ENCODE measurements at regions not wholly inside any gene's neighbourhood (a gene's known extent, or its start where the extent isn't known, plus 50 kb on each side); places are given as distances from the start of the nearest gene placed in this dataset.

DNA sequence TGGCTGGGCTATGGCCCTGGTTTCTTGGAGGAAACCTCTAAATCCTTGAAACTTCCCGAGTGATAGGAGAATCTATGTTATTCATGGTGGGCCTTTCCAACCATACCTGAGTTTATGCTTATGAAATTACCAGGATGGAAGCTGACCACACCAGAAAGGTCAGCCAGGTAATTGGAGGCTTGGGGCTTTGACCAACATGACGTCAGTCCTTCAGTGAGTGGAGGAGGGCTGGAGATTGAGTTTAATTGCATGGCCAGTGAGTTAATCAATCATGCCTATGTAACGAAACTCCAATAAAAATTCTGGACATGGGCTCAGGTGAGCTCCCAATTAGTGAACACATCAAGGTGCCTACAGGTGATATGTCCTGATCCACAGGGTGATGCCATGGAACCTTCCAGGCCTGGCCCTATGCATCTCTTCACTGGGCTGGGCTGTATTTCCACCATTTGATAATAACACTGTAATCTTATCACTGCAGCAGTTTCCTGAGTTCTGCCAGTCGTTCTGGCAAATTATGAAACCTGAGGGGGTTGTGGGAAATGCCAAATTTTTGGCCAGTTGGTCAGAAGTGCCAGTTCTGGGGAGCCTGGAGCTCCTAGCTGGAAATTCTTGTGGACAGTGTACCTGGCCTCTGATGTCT lies 106.5 kb downstream of the CDH26 start:
- no peak for DNase-seq
- 76 to 77% methylated on average over 4 of the region's 4 CpGs for WGBS, 2 donors
- H3K36me3 ChIP-seq (ENCODE audit: control insufficient read depth in 1 of 2, insufficient read depth in 2 of 2, low read length in 1 of 2), result no peaks in the 10 kb centered on the region
- H3K4me3 ChIP-seq (ENCODE audit: low read length in 2 of 2), result no peak overlapping the region
- no peaks in the 10 kb centered on the region for H3K27me3 ChIP-seq (ENCODE audit: control insufficient read depth in 1 of 2, insufficient read depth in 2 of 2, low read length in 1 of 2)
- ATAC-seq (ENCODE audit: low FRiP score), result no peak
- intact Hi-C loops (cut with DNase I), result loop anchor here in 1 of 2 donors (5.0 to 10.0 kb wide), 3 partner anchors 38 to 1830 kb away; no protein-coding TSS in a partner anchor
- H3K27ac ChIP-seq (ENCODE audit: low read depth in 1 of 2, low read length in 2 of 2), result no peak overlapping the region
- peaks cover 0 to 3% of the 10 kb centered on the region in 2 donors for H3K4me1 ChIP-seq (ENCODE audit: control insufficient read depth in 1 of 2, insufficient read depth in 2 of 2, low read length in 2 of 2)
- H3K9me3 ChIP-seq (ENCODE audit: control insufficient read depth, low read length), result no peaks in the 10 kb centered on the region

DNA sequence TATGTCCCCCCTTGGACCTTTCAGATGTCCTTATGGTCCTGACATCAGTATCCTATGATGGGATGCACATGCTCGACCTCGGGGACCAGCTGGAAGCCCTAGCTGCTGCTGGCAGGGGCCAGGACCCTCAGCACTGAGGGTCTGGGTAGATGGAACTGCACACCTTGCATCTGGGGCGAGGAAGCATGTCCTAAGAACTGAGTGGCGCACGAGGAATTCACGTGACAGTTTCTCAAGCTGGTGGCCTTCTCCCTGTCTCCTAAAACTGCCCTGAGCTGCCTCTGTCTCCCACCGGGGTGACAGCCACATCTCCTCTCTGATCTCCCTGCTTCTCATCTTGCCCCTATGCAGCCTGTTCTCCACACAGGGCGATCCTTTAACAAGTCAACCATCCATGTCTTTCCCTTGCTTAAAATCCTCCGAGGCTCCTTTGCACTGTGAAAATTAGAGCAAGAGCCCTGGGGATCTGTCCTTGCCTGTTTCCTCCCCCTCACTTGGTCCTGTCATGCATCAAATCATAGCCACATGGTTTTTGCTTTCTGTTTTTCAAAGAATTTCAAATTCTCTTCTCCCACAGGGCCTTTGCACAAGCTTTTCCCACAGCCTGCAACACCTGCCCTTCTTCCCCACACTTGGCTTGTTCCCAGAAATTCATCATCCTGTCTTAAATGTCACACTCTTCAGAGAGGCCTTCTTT lies 107.7 kb downstream of the CDH26 start:
- Histone ChIP-seq H3K4me3 (ENCODE audit: low read length in 2 of 2) (no peak overlapping the region), H3K36me3 (ENCODE audit: control insufficient read depth in 1 of 2, insufficient read depth in 2 of 2, low read length in 1 of 2) (no peaks in the 10 kb centered on the region), H3K4me1 (ENCODE audit: control insufficient read depth in 1 of 2, insufficient read depth in 2 of 2, low read length in 2 of 2) (peaks cover 0 to 3% of the 10 kb centered on the region in 2 donors), H3K27ac (ENCODE audit: low read depth in 1 of 2, low read length in 2 of 2) (no peak overlapping the region), H3K9me3 (ENCODE audit: control insufficient read depth, low read length) (no peaks in the 10 kb centered on the region), H3K27me3 (ENCODE audit: control insufficient read depth in 1 of 2, insufficient read depth in 2 of 2, low read length in 1 of 2) (no peaks in the 10 kb centered on the region)
- peak in 1 of 2 donors; percentile 44 for DNase-seq
- intact Hi-C loops (cut with DNase I), result loop anchor here in 1 of 2 donors (10.0 kb wide), 1 partner anchor 1829 kb away; no protein-coding TSS in a partner anchor
- ATAC-seq (ENCODE audit: low FRiP score), result no peak
- WGBS, 2 donors, result 85 to 86% methylated on average over 9 of the region's 9 CpGs

DNA sequence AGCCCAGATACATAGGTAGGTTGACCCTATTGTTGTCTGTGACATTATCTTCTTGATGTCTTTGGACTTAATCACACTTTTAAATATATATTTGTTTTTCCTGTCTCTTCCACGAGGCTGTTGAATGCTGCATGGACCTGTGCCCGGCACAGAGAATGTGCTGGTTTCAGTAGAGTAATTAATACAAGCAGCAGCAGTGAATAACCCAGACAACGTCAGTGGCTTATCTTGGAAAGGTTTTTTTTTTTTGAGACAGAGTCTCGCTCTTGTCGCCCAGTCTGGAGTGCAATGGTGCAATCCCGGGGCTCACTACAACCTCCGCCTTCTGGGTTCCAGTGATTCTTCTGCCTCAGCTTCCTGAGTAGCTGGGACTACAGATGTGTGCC lies 108.2 kb downstream of the CDH26 start:
- H3K36me3 ChIP-seq (ENCODE audit: control insufficient read depth in 1 of 2, insufficient read depth in 2 of 2, low read length in 1 of 2), result no peaks in the 10 kb centered on the region
- H3K4me1 ChIP-seq (ENCODE audit: control insufficient read depth in 1 of 2, insufficient read depth in 2 of 2, low read length in 2 of 2), result peaks cover 0 to 3% of the 10 kb centered on the region in 2 donors
- DNase-seq (no peak), ATAC-seq (ENCODE audit: low FRiP score) (no peak)
- no peak overlapping the region for H3K27ac ChIP-seq (ENCODE audit: low read depth in 1 of 2, low read length in 2 of 2)
- WGBS, 2 donors, result 49 to 54% methylated on average over 7 of the region's 7 CpGs
- no peak overlapping the region for H3K4me3 ChIP-seq (ENCODE audit: low read length in 2 of 2)
- no peaks in the 10 kb centered on the region for H3K27me3 ChIP-seq (ENCODE audit: control insufficient read depth in 1 of 2, insufficient read depth in 2 of 2, low read length in 1 of 2)
- intact Hi-C loops (cut with DNase I), result loop anchor here in 1 of 2 donors (10.0 kb wide), 1 partner anchor 1828 kb away; no protein-coding TSS in a partner anchor
- H3K9me3 ChIP-seq (ENCODE audit: control insufficient read depth, low read length), result no peaks in the 10 kb centered on the region

DNA sequence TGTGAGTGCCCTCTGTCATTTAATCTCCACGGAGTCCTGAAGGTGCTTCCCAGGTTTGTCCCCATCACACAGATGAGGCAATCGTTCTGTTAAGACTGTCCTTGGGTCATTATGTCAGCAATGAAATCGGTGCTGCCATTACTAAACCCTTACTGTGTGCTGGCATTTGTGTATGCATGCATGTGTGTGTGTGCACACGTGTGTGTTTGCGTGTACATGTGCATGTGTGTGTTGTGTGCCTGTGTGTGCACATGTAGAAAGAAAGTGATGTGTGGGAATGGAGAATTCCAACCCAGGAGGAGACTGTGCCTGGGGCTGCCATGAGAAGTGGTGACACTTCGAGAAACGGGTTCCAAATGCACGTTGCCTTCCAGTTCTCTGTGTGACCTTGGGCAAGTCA lies 110.3 kb downstream of the CDH26 start:
- DNase-seq (no peak), ATAC-seq (ENCODE audit: low FRiP score) (no peak)
- H3K27me3 ChIP-seq (ENCODE audit: control insufficient read depth in 1 of 2, insufficient read depth in 2 of 2, low read length in 1 of 2), result no peaks in the 10 kb centered on the region
- intact Hi-C loops (cut with DNase I), result loop anchor here in 1 of 2 donors (10.0 kb wide), 1 partner anchor 1826 kb away; no protein-coding TSS in a partner anchor
- H3K4me1 ChIP-seq (ENCODE audit: control insufficient read depth in 1 of 2, insufficient read depth in 2 of 2, low read length in 2 of 2), result no peaks in the 10 kb centered on the region
- H3K4me3 ChIP-seq (ENCODE audit: low read length in 2 of 2), result no peak overlapping the region
- H3K36me3 ChIP-seq (ENCODE audit: control insufficient read depth in 1 of 2, insufficient read depth in 2 of 2, low read length in 1 of 2), result no peaks in the 10 kb centered on the region
- no peak overlapping the region for H3K27ac ChIP-seq (ENCODE audit: low read depth in 1 of 2, low read length in 2 of 2)
- WGBS, 2 donors, result 82 to 83% methylated on average over 8 of the region's 8 CpGs
- no peaks in the 10 kb centered on the region for H3K9me3 ChIP-seq (ENCODE audit: control insufficient read depth, low read length)

DNA sequence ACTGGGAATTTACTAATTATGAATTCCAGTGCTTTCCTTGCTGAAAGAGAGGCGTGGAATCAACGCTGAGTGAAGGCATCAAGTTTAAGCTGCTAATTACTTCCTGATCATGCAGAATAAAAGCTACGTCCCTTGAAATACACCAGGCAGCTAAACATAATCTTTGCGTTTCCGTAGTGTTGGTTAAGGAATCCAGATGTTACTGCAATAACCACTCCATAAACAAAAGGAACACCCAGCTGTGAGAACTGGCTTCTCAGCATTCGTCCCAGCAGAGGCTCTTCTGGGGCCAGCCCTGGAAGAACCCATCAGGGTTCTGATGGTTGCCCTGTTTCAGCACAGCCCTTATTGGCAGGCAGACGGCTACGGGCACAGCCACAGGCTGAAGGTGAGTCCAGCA lies 111.4 kb downstream of the CDH26 start:
- no peak for DNase-seq

DNA sequence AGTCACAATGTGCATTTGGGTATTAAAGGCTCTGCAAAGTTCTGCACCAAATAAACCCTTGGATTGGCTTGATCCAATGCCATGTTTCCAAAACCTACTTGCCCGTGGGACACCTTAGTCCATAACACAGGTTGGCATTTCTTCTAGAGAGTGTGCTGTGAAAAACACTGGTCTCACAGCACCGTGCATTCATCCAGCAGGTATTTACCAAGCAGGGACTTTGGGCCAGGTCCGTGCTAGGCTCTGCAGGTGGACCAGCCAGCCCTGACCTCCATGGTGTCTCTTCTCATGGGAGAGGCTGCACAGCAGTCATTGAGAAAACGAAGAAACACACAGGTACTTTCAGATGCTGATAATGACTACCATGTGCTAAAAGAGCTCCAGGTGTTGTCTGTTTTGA lies 112.6 kb downstream of the CDH26 start:
- no peak for ATAC-seq (ENCODE audit: low FRiP score)
- Histone ChIP-seq H3K36me3 (ENCODE audit: control insufficient read depth in 1 of 2, insufficient read depth in 2 of 2, low read length in 1 of 2) (no peaks in the 10 kb centered on the region), H3K4me1 (ENCODE audit: control insufficient read depth in 1 of 2, insufficient read depth in 2 of 2, low read length in 2 of 2) (no peaks in the 10 kb centered on the region), H3K27me3 (ENCODE audit: control insufficient read depth in 1 of 2, insufficient read depth in 2 of 2, low read length in 1 of 2) (no peaks in the 10 kb centered on the region), H3K9me3 (ENCODE audit: control insufficient read depth, low read length) (no peaks in the 10 kb centered on the region), H3K27ac (ENCODE audit: low read depth in 1 of 2, low read length in 2 of 2) (no peak overlapping the region), H3K4me3 (ENCODE audit: low read length in 2 of 2) (no peak overlapping the region)
- WGBS, 2 donors, result 76 to 80% methylated on average over 4 of the region's 4 CpGs
- intact Hi-C loops (cut with DNase I), result no loop called here
- DNase-seq, result no peak

More for the DNA sequence above, 111.4 kb downstream of the CDH26 start:
- Histone ChIP-seq H3K4me3 (ENCODE audit: low read length in 2 of 2) (no peak overlapping the region), H3K4me1 (ENCODE audit: control insufficient read depth in 1 of 2, insufficient read depth in 2 of 2, low read length in 2 of 2) (no peaks in the 10 kb centered on the region), H3K27ac (ENCODE audit: low read depth in 1 of 2, low read length in 2 of 2) (no peak overlapping the region), H3K27me3 (ENCODE audit: control insufficient read depth in 1 of 2, insufficient read depth in 2 of 2, low read length in 1 of 2) (no peaks in the 10 kb centered on the region), H3K36me3 (ENCODE audit: control insufficient read depth in 1 of 2, insufficient read depth in 2 of 2, low read length in 1 of 2) (no peaks in the 10 kb centered on the region), H3K9me3 (ENCODE audit: control insufficient read depth, low read length) (no peaks in the 10 kb centered on the region)
- ATAC-seq (ENCODE audit: low FRiP score), result no peak
- WGBS, 2 donors, result 51 to 52% methylated on average over 8 of the region's 8 CpGs
- intact Hi-C loops (cut with DNase I), result loop anchor here in 1 of 2 donors (10.0 kb wide), 1 partner anchor 1825 kb away; no protein-coding TSS in a partner anchor

DNA sequence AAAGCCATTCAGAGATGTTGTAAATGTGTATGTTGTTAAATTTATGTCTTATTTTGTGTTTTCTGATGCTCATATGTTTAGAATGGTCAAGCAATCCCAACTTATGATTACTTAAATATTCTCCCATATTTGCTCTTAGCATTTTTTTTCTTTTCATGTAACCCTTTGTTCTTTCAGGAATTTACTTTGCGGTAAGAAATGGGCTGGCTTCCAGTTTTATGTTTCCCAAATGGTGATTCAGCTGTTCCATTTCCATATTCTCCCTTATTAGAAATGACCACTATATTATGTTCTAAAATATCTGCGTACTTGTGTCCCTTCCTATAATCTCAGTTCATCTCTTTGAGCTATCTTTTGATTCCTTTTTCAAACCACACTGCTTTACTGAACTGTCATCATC lies 113.7 kb downstream of the CDH26 start:
- Histone ChIP-seq H3K4me3 (ENCODE audit: low read length in 2 of 2) (no peak overlapping the region), H3K27ac (ENCODE audit: low read depth in 1 of 2, low read length in 2 of 2) (no peak overlapping the region), H3K9me3 (ENCODE audit: control insufficient read depth, low read length) (no peaks in the 10 kb centered on the region), H3K36me3 (ENCODE audit: control insufficient read depth in 1 of 2, insufficient read depth in 2 of 2, low read length in 1 of 2) (no peaks in the 10 kb centered on the region), H3K27me3 (ENCODE audit: control insufficient read depth in 1 of 2, insufficient read depth in 2 of 2, low read length in 1 of 2) (no peaks in the 10 kb centered on the region), H3K4me1 (ENCODE audit: control insufficient read depth in 1 of 2, insufficient read depth in 2 of 2, low read length in 2 of 2) (no peaks in the 10 kb centered on the region)
- DNase-seq (no peak), ATAC-seq (ENCODE audit: low FRiP score) (no peak)
- WGBS, 2 donors, result 62 to 71% methylated on average over 2 of the region's 2 CpGs
- intact Hi-C loops (cut with DNase I), result no loop called here

DNA sequence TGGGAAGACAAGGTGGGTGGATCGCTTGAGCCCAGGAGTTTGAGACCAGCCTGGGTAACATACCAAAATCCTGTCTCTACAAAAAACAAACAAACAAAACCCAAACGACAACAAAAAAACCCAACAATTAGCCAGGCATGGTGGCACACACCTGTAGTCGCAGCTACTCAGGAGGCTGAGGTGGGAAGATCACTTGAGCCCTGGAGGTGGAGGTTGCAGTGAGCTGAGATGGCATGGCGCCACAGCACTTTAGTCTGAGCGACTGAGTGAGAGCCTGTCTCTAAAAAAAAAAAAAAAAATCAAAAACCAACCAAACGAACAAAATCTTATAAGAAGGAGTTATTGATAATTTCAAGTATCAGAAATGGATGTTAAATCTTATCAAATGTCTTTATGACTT lies 114.9 kb downstream of the CDH26 start:
- ATAC-seq (ENCODE audit: low FRiP score), result no peak
- intact Hi-C loops (cut with DNase I), result no loop called here
- no peak for DNase-seq
- Histone ChIP-seq H3K4me3 (ENCODE audit: low read length in 2 of 2) (no peak overlapping the region), H3K9me3 (ENCODE audit: control insufficient read depth, low read length) (no peaks in the 10 kb centered on the region), H3K4me1 (ENCODE audit: control insufficient read depth in 1 of 2, insufficient read depth in 2 of 2, low read length in 2 of 2) (no peaks in the 10 kb centered on the region), H3K27ac (ENCODE audit: low read depth in 1 of 2, low read length in 2 of 2) (no peak overlapping the region), H3K36me3 (ENCODE audit: control insufficient read depth in 1 of 2, insufficient read depth in 2 of 2, low read length in 1 of 2) (no peaks in the 10 kb centered on the region), H3K27me3 (ENCODE audit: control insufficient read depth in 1 of 2, insufficient read depth in 2 of 2, low read length in 1 of 2) (no peaks in the 10 kb centered on the region)
- WGBS, 2 donors, result 84 to 89% methylated on average over 6 of the region's 6 CpGs

DNA sequence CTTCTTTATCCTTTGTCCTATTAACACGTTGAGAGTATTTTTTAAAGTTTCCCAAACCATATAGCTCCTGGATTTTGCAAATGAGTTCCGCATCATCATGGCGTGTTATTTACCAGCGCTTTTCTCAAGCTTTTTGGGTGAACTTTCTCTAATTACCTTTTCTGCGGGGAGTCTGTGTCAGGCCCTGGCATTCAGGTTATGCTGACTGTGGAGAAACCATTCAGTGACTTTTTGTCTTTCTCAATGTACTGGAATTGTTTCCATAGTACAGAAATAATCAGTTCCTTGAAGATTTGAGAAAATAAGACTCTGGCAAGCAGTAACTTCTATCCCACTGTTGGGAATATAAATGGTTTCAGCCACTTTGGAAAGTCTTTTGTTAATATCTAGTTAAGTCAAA lies 115.3 kb downstream of the CDH26 start:
- intact Hi-C loops (cut with DNase I), result no loop called here
- Histone ChIP-seq H3K36me3 (ENCODE audit: control insufficient read depth in 1 of 2, insufficient read depth in 2 of 2, low read length in 1 of 2) (no peaks in the 10 kb centered on the region), H3K4me1 (ENCODE audit: control insufficient read depth in 1 of 2, insufficient read depth in 2 of 2, low read length in 2 of 2) (no peaks in the 10 kb centered on the region), H3K9me3 (ENCODE audit: control insufficient read depth, low read length) (no peaks in the 10 kb centered on the region), H3K27me3 (ENCODE audit: control insufficient read depth in 1 of 2, insufficient read depth in 2 of 2, low read length in 1 of 2) (no peaks in the 10 kb centered on the region), H3K4me3 (ENCODE audit: low read length in 2 of 2) (no peak overlapping the region), H3K27ac (ENCODE audit: low read depth in 1 of 2, low read length in 2 of 2) (no peak overlapping the region)
- WGBS, 2 donors, result 54 to 81% methylated on average over 5 of the region's 5 CpGs
- no peak for DNase-seq
- no peak for ATAC-seq (ENCODE audit: low FRiP score)
